Stomach smooth muscle (tissue), 2 donors: ENCODE measurements at regions not wholly inside any gene's neighbourhood (a gene's known extent, or its start where the extent isn't known, plus 50 kb on each side); places are given as distances from the start of the nearest gene placed in this dataset.
"Not testable (repeated sequence)": the region's sequence is repeated elsewhere in the genome, so short reads cannot be mapped to it uniquely, and the experiment has no call there.

Experiments
- H3K27ac ChIP-seq: one replicate; pipeline ENCODE4 v1.7.0; 2013; ENCODE audit warnings: mild to moderate bottlenecking, low read length, inconsistent platforms
- H3K27me3 ChIP-seq, 2 donors: one replicate each; pipeline ENCODE4 v1.7.0; 2013; ENCODE audit warnings: low read length in 2 of 2; ENCODE audit not compliant: insufficient read depth in 2 of 2, control insufficient read depth in 1 of 2
- H3K36me3 ChIP-seq, 2 donors: one replicate each; pipeline ENCODE4 v1.7.0; 2013; ENCODE audit warnings: low read length in 2 of 2; ENCODE audit not compliant: control insufficient read depth in 2 of 2, insufficient read depth in 2 of 2
- H3K4me1 ChIP-seq: one replicate; pipeline ENCODE4 v1.7.0; 2013; ENCODE audit warnings: low read length; ENCODE audit not compliant: control insufficient read depth, insufficient read depth
- H3K4me3 ChIP-seq, 2 donors: one replicate each; pipeline ENCODE4 v1.7.0; 2013; ENCODE audit warnings: low read length in 2 of 2
- H3K9ac ChIP-seq, 2 donors: one replicate each; pipeline ENCODE4 v1.7.0; 2013; ENCODE audit warnings: low read length in 2 of 2, mild to moderate bottlenecking in 1 of 2
- H3K9me3 ChIP-seq, 2 donors: one replicate each; pipeline ENCODE4 v1.7.0; 2013; ENCODE audit warnings: low read length in 2 of 2; ENCODE audit not compliant: control insufficient read depth in 2 of 2
- donor health status: healthy.
- donor health status: Pancreatic carcinoma.

GRCh38 chr7:76875760-76876159 lies 156.4 kb downstream of the SPDYE17 start:
- not testable (repeated sequence) for H3K4me3 ChIP-seq, H3K27ac ChIP-seq, H3K9ac ChIP-seq, H3K9me3 ChIP-seq, H3K4me1 ChIP-seq, H3K36me3 ChIP-seq, H3K27me3 ChIP-seq

- not testable (repeated sequence) for H3K9me3 ChIP-seq, H3K36me3 ChIP-seq, H3K4me1 ChIP-seq, H3K9ac ChIP-seq, H3K27ac ChIP-seq, H3K4me3 ChIP-seq, H3K27me3 ChIP-seq
Measured at GRCh38 chr7:76870504-76870808, 161.7 kb downstream of the SPDYE17 start.

- H3K4me3 ChIP-seq, H3K9me3 ChIP-seq, H3K27ac ChIP-seq, H3K9ac ChIP-seq, H3K27me3 ChIP-seq, H3K4me1 ChIP-seq, H3K36me3 ChIP-seq: not testable (repeated sequence)
Measured at GRCh38 chr7:76867364-76867889, 164.7 kb downstream of the SPDYE17 start.

GRCh38 chr7:76863150-76863773 lies 168.9 kb downstream of the SPDYE17 start:
- H3K4me1 ChIP-seq, H3K4me3 ChIP-seq, H3K27ac ChIP-seq, H3K27me3 ChIP-seq, H3K9me3 ChIP-seq, H3K36me3 ChIP-seq, H3K9ac ChIP-seq: not testable (repeated sequence)

- not testable (repeated sequence) for H3K36me3 ChIP-seq, H3K4me1 ChIP-seq, H3K9me3 ChIP-seq, H3K9ac ChIP-seq, H3K4me3 ChIP-seq, H3K27me3 ChIP-seq, H3K27ac ChIP-seq
Measured at GRCh38 chr7:76862241-76862640, 169.9 kb downstream of the SPDYE17 start.

- not testable (repeated sequence) for H3K9ac ChIP-seq, H3K4me1 ChIP-seq, H3K9me3 ChIP-seq, H3K4me3 ChIP-seq, H3K27me3 ChIP-seq, H3K36me3 ChIP-seq, H3K27ac ChIP-seq
Measured at GRCh38 chr7:76859933-76860332, 172.2 kb downstream of the SPDYE17 start.

GRCh38 chr7:76854631-76855030 lies 177.5 kb downstream of the SPDYE17 start:
- not testable (repeated sequence) for H3K9me3 ChIP-seq, H3K4me3 ChIP-seq

GRCh38 chr7:76852787-76853584 lies 179.2 kb downstream of the SPDYE17 start:
- not testable (repeated sequence) for H3K9me3 ChIP-seq, H3K4me1 ChIP-seq, H3K4me3 ChIP-seq, H3K9ac ChIP-seq, H3K27ac ChIP-seq, H3K36me3 ChIP-seq, H3K27me3 ChIP-seq

More at GRCh38 chr7:76854631-76855030, 177.5 kb downstream of the SPDYE17 start:
- not testable (repeated sequence) for H3K4me1 ChIP-seq, H3K27ac ChIP-seq, H3K9ac ChIP-seq, H3K27me3 ChIP-seq, H3K36me3 ChIP-seq

GRCh38 chr7:76852362-76852761 lies 179.8 kb downstream of the SPDYE17 start:
- not testable (repeated sequence) for H3K4me1 ChIP-seq, H3K9ac ChIP-seq, H3K9me3 ChIP-seq, H3K27me3 ChIP-seq, H3K4me3 ChIP-seq, H3K36me3 ChIP-seq, H3K27ac ChIP-seq

- H3K9me3 ChIP-seq, H3K9ac ChIP-seq, H3K4me3 ChIP-seq, H3K4me1 ChIP-seq, H3K27ac ChIP-seq, H3K36me3 ChIP-seq, H3K27me3 ChIP-seq: not testable (repeated sequence)
Measured at GRCh38 chr7:76851617-76852016, 180.5 kb downstream of the SPDYE17 start.

- H3K9me3 ChIP-seq, H3K9ac ChIP-seq, H3K27ac ChIP-seq, H3K36me3 ChIP-seq, H3K27me3 ChIP-seq, H3K4me3 ChIP-seq, H3K4me1 ChIP-seq: not testable (repeated sequence)
Measured at GRCh38 chr7:76849887-76850563, 182.1 kb downstream of the SPDYE17 start.
